ENCODE measurements at regions not wholly inside any gene's neighbourhood (a gene's known extent, or its start where the extent isn't known, plus 50 kb on each side); places are given as distances from the start of the nearest gene placed in this dataset.

GRCh38 chr3:72032441-72033135 is 247.6 kb upstream of the PROK2 start:
- no peaks in the 10 kb centered on the region for H3K9me3 ChIP-seq
- 46% methylated on average over 7 of the region's 7 CpGs for WGBS (ENCODE audit: low lambda C conversion rate)
- no peak overlapping the region for H2AFZ ChIP-seq (ENCODE audit: low read depth)
- DNase-seq = no peak
- no peak overlapping the region for H3K4me3 ChIP-seq (ENCODE audit: low read depth in 2 of 2, low read length in 1 of 2)
- no peak overlapping the region for H3K4me2 ChIP-seq
- H3K27ac ChIP-seq (ENCODE audit: low read depth in 2 of 2, low read length in 1 of 2) = no peak overlapping the region
- TF ChIP-seq ZBTB33 (IDR thresholded peaks at IDR 0.05; ENCODE audit: borderline replicate concordance, low read depth) = no peak
- TF ChIP-seq RAD21 (IDR thresholded peaks at IDR 0.05; ENCODE audit: low read length) = no peak
- TF ChIP-seq USF1 (IDR thresholded peaks at IDR 0.05; ENCODE audit: borderline replicate concordance, low read depth) = no peak
- TF ChIP-seq NFIC (IDR thresholded peaks at IDR 0.05; ENCODE audit: borderline replicate concordance) = no peak
- TF ChIP-seq SIN3A (IDR thresholded peaks at IDR 0.05; ENCODE audit: borderline replicate concordance, low read depth, low read length) = no peak
- no peak for TF ChIP-seq TCF12 (IDR thresholded peaks at IDR 0.05)
- TF ChIP-seq GATA2 (CRISPR knock-in tag; IDR thresholded peaks at IDR 0.05) = no peak
- TF ChIP-seq MXI1 (IDR thresholded peaks at IDR 0.05; ENCODE audit: low read depth, low read length) = no peak
- TF ChIP-seq PBX3 (IDR thresholded peaks at IDR 0.05) = no peak
- no peak for TF ChIP-seq RCOR1 (IDR thresholded peaks at IDR 0.05; ENCODE audit: low read length)
- no peak for TF ChIP-seq POLR2AphosphoS5 (IDR thresholded peaks at IDR 0.05; ENCODE audit: low read depth, low read length)
- no peak for TF ChIP-seq FOSL2 (IDR thresholded peaks at IDR 0.05; ENCODE audit: borderline replicate concordance, low read depth)
- no peak for TF ChIP-seq YY1 (IDR thresholded peaks at IDR 0.05; ENCODE audit: low read depth)
- no peak for TF ChIP-seq SMC3 (IDR thresholded peaks at IDR 0.05; ENCODE audit: low read depth, low read length)
- TF ChIP-seq ELF1 (IDR thresholded peaks at IDR 0.05) = no peak
- no peak for TF ChIP-seq JUND (IDR thresholded peaks at IDR 0.05)
- no peak for TF ChIP-seq TAF1 (IDR thresholded peaks at IDR 0.05; ENCODE audit: borderline replicate concordance, low read depth, low read length)
- TF ChIP-seq CTCF (IDR thresholded peaks at IDR 0.05) = no peak
- no peak for TF ChIP-seq IRF3 (IDR thresholded peaks at IDR 0.05; ENCODE audit: low read depth, low read length)
- TF ChIP-seq FOXJ3 (CRISPR knock-in tag; IDR thresholded peaks at IDR 0.05) = no peak
- no peaks in the 10 kb centered on the region; a peak in 1 of 4 replicates for H3K4me1 ChIP-seq (ENCODE audit: control insufficient read depth in 1 of 2, insufficient read depth in 2 of 2, low read depth in 1 of 2, low read length in 1 of 2)
- no peaks in the 10 kb centered on the region for H3K27me3 ChIP-seq (ENCODE audit: insufficient read depth)
- H3K9me2 ChIP-seq = no peaks in the 10 kb centered on the region
- no peaks in the 10 kb centered on the region for H3F3A ChIP-seq (replicated peaks; ENCODE audit: insufficient read depth)
- ChIA-PET CTCF (no interaction called here), POLR2A (no interaction called here)
- H3K36me3 ChIP-seq (replicated peaks in 1 of 2; ENCODE audit: control insufficient read depth in 1 of 2, insufficient read depth in 2 of 2, low read length in 1 of 2) = no peaks in the 10 kb centered on the region
- no peak overlapping the region for H3K9ac ChIP-seq
- no peaks in the 10 kb centered on the region for H3K79me2 ChIP-seq (ENCODE audit: insufficient read depth)
- H4K20me1 ChIP-seq (ENCODE audit: insufficient read depth) = no peaks in the 10 kb centered on the region
